BJ (cell line): ENCODE measurements at regions not wholly inside any gene's neighbourhood (a gene's known extent, or its start where the extent isn't known, plus 50 kb on each side); places are given as distances from the start of the nearest gene placed in this dataset. TPM values are rescaled to one million over a fixed set of nuclear protein-coding genes. Genes with fewer than 3 reads are reported as not detected.
A peak's percentile ranks its signal among the peaks of the same experiment; 100 is the strongest.

Experiments used
- CTCF ChIA-PET: fragments of 350-600 bp; formaldehyde crosslinking; extraction: SDS; loops from one replicate; lab custom pipeline; 2021; ENCODE audit warnings: antibody characterized with exemption, inconsistent platforms; lab: Yijun Ruan, JAX
- POLR2A ChIA-PET: fragments of 300-600 bp; sonication (Branson Sonifier 250); formaldehyde crosslinking; extraction: SDS; loops from one replicate; lab custom pipeline; 2021; ENCODE audit warnings: antibody characterized with exemption; lab: Charles Lee
- DNase-seq: peaks from one replicate; pipeline ENCODE4 v3.0.0-alpha.2; 2011; ENCODE audit warnings: low read depth
- H3K27me3 ChIP-seq: 2 replicates; pipeline ENCODE4 v1.6.0; 2011; ENCODE audit warnings: low read length; ENCODE audit not compliant: control insufficient read depth, insufficient read depth
- H3K36me3 ChIP-seq: 2 replicates; pipeline ENCODE4 v1.5.1; 2011; ENCODE audit warnings: low read length; ENCODE audit not compliant: control insufficient read depth, insufficient read depth
- H3K4me3 ChIP-seq: 2 replicates; pipeline ENCODE4 v1.5.1; 2011; ENCODE audit warnings: low read depth, mild to moderate bottlenecking, control low read depth, low read length
- small RNA-seq: library from RNA; depleted of rRNA; stranded (forward); fragments of <200 nt; gene quantifications from one replicate; pipeline ENCODE3, GENCODE V24; 2012; ENCODE audit warnings: low replicate concordance, low read depth; ENCODE audit not compliant: insufficient read length
- TF ChIP-seq, protein P1 (sequence below): IDR thresholded peaks from 2 replicates; pipeline ENCODE4 v1.5.1; 2011; ENCODE audit warnings: low read depth, mild to moderate bottlenecking, control low read depth, inconsistent platforms, low read length, moderate library complexity; ENCODE audit not compliant: insufficient read depth

GRCh38 chr6:128570680-128571063 is 50.3 kb upstream of the PTPRK start:
- TF ChIP-seq, protein P1, sequence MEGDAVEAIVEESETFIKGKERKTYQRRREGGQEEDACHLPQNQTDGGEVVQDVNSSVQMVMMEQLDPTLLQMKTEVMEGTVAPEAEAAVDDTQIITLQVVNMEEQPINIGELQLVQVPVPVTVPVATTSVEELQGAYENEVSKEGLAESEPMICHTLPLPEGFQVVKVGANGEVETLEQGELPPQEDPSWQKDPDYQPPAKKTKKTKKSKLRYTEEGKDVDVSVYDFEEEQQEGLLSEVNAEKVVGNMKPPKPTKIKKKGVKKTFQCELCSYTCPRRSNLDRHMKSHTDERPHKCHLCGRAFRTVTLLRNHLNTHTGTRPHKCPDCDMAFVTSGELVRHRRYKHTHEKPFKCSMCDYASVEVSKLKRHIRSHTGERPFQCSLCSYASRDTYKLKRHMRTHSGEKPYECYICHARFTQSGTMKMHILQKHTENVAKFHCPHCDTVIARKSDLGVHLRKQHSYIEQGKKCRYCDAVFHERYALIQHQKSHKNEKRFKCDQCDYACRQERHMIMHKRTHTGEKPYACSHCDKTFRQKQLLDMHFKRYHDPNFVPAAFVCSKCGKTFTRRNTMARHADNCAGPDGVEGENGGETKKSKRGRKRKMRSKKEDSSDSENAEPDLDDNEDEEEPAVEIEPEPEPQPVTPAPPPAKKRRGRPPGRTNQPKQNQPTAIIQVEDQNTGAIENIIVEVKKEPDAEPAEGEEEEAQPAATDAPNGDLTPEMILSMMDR = no peak

DNA sequence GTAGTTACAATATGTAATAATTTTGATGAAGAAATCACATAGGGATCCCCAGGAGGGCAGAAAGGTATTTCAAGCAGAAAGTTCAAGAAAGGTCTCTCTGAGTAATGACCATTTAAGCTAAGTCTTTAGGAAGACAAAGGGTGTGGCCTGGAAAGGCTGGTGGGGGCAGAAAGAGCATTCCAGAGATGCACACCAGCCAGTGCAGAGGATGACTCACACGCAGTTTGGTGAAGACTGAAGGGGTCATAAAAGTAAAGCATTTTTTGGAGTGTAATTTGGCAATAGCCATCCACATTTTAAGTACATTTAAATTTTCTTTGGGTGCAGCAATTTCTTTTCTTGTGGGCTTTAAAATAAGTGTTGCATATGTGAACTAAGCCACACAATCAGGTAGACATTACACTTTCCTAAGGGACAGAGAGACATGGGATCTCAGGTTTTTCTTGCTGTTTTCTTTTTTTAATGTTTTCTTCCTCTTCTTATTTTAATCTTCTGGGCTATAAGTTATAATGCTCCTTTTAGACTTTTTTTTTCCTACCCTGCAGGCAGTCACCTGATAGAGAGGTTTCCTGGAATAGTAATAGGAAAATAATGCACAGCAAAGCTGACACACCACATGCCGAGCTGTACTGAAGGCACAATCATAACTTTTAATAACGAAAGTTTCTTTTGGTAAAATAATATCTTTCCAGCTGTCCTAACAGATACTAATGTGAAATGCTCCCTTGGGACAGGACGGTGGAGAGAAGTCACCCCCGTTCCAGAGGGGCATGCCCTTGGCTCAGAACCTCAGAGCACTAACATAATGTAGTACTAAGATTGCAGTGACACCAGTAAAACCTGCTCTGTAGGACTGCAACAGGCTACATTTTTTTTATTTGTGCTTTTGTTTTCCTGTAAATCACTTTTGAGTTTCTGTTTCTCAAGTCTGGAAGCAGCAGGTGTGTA is 49.6 kb upstream of the PTPRK start:
- CTCF ChIA-PET = interaction anchor here (0.6 kb wide), 1 partner anchor 28 kb away, joined by 3 read pairs; no protein-coding TSS in a partner anchor

More at GRCh38 chr6:128570680-128571063, 50.3 kb upstream of the PTPRK start:
- POLR2A ChIA-PET = no interaction called here
- no peak for DNase-seq
- no peaks in the 10 kb centered on the region for H3K36me3 ChIP-seq
- CTCF ChIA-PET = no interaction called here
- no peak overlapping the region for H3K4me3 ChIP-seq
- no peaks in the 10 kb centered on the region for H3K27me3 ChIP-seq

More for the DNA sequence above, 49.6 kb upstream of the PTPRK start:
- H3K27me3 ChIP-seq = no peaks in the 10 kb centered on the region
- no peak overlapping the region for H3K4me3 ChIP-seq
- no peaks in the 10 kb centered on the region for H3K36me3 ChIP-seq
- DNase-seq = peak; percentile 80
- POLR2A ChIA-PET = interaction anchor here (0.5 to 0.7 kb wide), 3 partner anchors 29 to 46 kb away, joined by 3 to 10 read pairs (median 3); no protein-coding TSS in a partner anchor
- TF ChIP-seq, protein P1 = no peak

Small RNA genes in the stretch of these regions (small RNA-seq; reads per million reads assigned to genes)
- not detected for gene RF00019
